SK-N-SH (cell line): ENCODE measurements at regions not wholly inside any gene's neighbourhood (a gene's known extent, or its start where the extent isn't known, plus 50 kb on each side); places are given as distances from the start of the nearest gene placed in this dataset.

Source experiments
- CTCF ChIA-PET: fragments of 300-600, 350-600 bp; formaldehyde crosslinking; extraction: SDS; loops from one replicate; lab custom pipeline; 2021; lab: Yijun Ruan, JAX
- POLR2A ChIA-PET: fragments of 350-600 bp; sonication (Branson Sonifier 250); formaldehyde crosslinking; extraction: SDS; loops from one replicate; lab custom pipeline; 2020; ENCODE audit warnings: antibody characterized with exemption, inconsistent platforms; lab: Yijun Ruan, JAX
- DNase-seq: peaks from one replicate; pipeline ENCODE4 v3.0.0; 2012
- H2AFZ ChIP-seq: fragments of 200-600 bp; sonication (generic); 2 replicates; pipeline ENCODE4 v1.8.1; 2016; ENCODE audit warnings: antibody characterized with exemption, mild to moderate bottlenecking, low read depth
- H3F3A ChIP-seq: fragments of 200-600 bp; sonication (generic); replicated peaks from 2 replicates; pipeline ENCODE3; 2016; ENCODE audit warnings: antibody characterized with exemption, mild to moderate bottlenecking; ENCODE audit not compliant: insufficient read depth
- H3K27ac ChIP-seq, 2 experiments: fragments of 200-500 bp in 1 of 2; fragments of 200-600 bp in 1 of 2; sonication (Bioruptor generic) in 1 of 2; sonication (generic), shearing (Covaris generic) in 1 of 2; 2 replicates each; pipeline versions ENCODE4 v1.5.1 to v1.6.1; 2014 to 2016; ENCODE audit warnings: low read depth in 2 of 2, inconsistent platforms in 1 of 2, low read length in 1 of 2, mild to moderate bottlenecking in 1 of 2, mixed read lengths in 1 of 2
- H3K27me3 ChIP-seq: fragments of 200-600 bp; sonication (generic), shearing (Covaris generic); 2 replicates; pipeline ENCODE4 v1.6.1; 2016; ENCODE audit warnings: mixed run types; ENCODE audit not compliant: insufficient read depth
- H3K36me3 ChIP-seq, 2 experiments: fragments of 200-500 bp in 1 of 2; fragments of 200-600 bp in 1 of 2; sonication (Bioruptor generic) in 1 of 2; sonication (generic) in 1 of 2; replicated peaks in 1 of 2; 2 replicates each; pipeline versions ENCODE3 to v1.5.1; 2014 to 2016; ENCODE audit warnings: low read length in 1 of 2, mild to moderate bottlenecking in 1 of 2; ENCODE audit not compliant: insufficient read depth in 2 of 2, control insufficient read depth in 1 of 2
- H3K4me1 ChIP-seq, 2 experiments: fragments of 200-500 bp in 1 of 2; fragments of 200-600 bp in 1 of 2; sonication (Bioruptor generic) in 1 of 2; sonication (generic), shearing (Covaris generic) in 1 of 2; 2 replicates each; pipeline versions ENCODE4 v1.5.1 to v1.6.1; 2014 to 2016; ENCODE audit warnings: low read depth in 1 of 2, low read length in 1 of 2, mixed run types in 1 of 2; ENCODE audit not compliant: insufficient read depth in 2 of 2, control insufficient read depth in 1 of 2
- H3K4me2 ChIP-seq: fragments of 200-600 bp; sonication (generic), shearing (Covaris generic); 2 replicates; pipeline ENCODE4 v1.6.1; 2017; ENCODE audit warnings: mixed run types
- H3K4me3 ChIP-seq, 2 experiments: fragments of 200-500 bp in 1 of 2; fragments of 200-600 bp in 1 of 2; sonication (Bioruptor generic) in 1 of 2; sonication (generic), shearing (Covaris generic) in 1 of 2; 2 replicates each; pipeline versions ENCODE4 v1.5.1 to v1.8.1; 2014 to 2016; ENCODE audit warnings: low read depth in 2 of 2, inconsistent platforms in 1 of 2, low read length in 1 of 2, mild to moderate bottlenecking in 1 of 2, mixed read lengths in 1 of 2, moderate library complexity in 1 of 2
- H3K79me2 ChIP-seq: fragments of 200-600 bp; sonication (generic); 2 replicates; pipeline ENCODE4 v1.8.1; 2017; ENCODE audit warnings: mild to moderate bottlenecking; ENCODE audit not compliant: insufficient read depth
- H3K9ac ChIP-seq: fragments of 200-600 bp; sonication (generic); 2 replicates; pipeline ENCODE4 v1.6.1; 2017; ENCODE audit warnings: mixed run types
- H3K9me2 ChIP-seq: fragments of 200-600 bp; sonication (generic); 2 replicates; pipeline ENCODE4 v1.6.1; 2017; ENCODE audit warnings: mixed run types
- H3K9me3 ChIP-seq: fragments of 200-600 bp; sonication (generic); 2 replicates; pipeline ENCODE4 v1.6.1; 2017; ENCODE audit warnings: mixed run types, mild to moderate bottlenecking, moderate library complexity
- H4K20me1 ChIP-seq: fragments of 200-600 bp; sonication (generic); 2 replicates; pipeline ENCODE4 v1.6.1; 2017; ENCODE audit warnings: mild to moderate bottlenecking, mixed run types; ENCODE audit not compliant: insufficient read depth
- EZH2phosphoT487 ChIP-seq: fragments of 200-600 bp; sonication (generic); IDR thresholded peaks from 2 replicates; pipeline ENCODE4 v1.6.1; 2017; ENCODE audit warnings: low read depth, mixed run types, mild to moderate bottlenecking, antibody characterized with exemption, moderate library complexity, borderline replicate concordance
- FOXJ3 ChIP-seq: sonication (generic); formaldehyde crosslinking; IDR thresholded peaks from 2 replicates; pipeline ENCODE4 v1.5.1; 2020; ENCODE audit warnings: mild to moderate bottlenecking, missing genetic modification reagents
- GABPA ChIP-seq: IDR thresholded peaks from 2 replicates; pipeline ENCODE4 v1.4.0; 2012; ENCODE audit warnings: low read depth, mild to moderate bottlenecking
- GATA2 ChIP-seq: sonication (generic); formaldehyde crosslinking; IDR thresholded peaks from 2 replicates; pipeline ENCODE4 v1.5.0; 2020; ENCODE audit warnings: mild to moderate bottlenecking, missing genetic modification reagents
- NFIC ChIP-seq: IDR thresholded peaks from 2 replicates; pipeline ENCODE4 v1.4.0; 2012; ENCODE audit warnings: borderline replicate concordance
- NRF1 ChIP-seq: IDR thresholded peaks from 2 replicates; pipeline ENCODE4 v1.6.1; 2012; ENCODE audit warnings: low read depth, mild to moderate bottlenecking, low read length
- POLR2AphosphoS5 ChIP-seq: IDR thresholded peaks from 2 replicates; pipeline ENCODE4 v1.6.1; 2012; ENCODE audit warnings: low read depth, low read length
- RFX5 ChIP-seq: IDR thresholded peaks from 2 replicates; pipeline ENCODE4 v1.6.1; 2012; ENCODE audit warnings: mild to moderate bottlenecking, improper control_type of control experiment, low read length
- TEAD4 ChIP-seq: IDR thresholded peaks from 2 replicates; pipeline ENCODE4 v1.4.0; 2012; ENCODE audit warnings: mild to moderate bottlenecking, borderline replicate concordance; ENCODE audit not compliant: insufficient read depth
- WGBS: methylation state at CpG from one replicate; pipeline ENCODE4 v1.1.6; 2017; ENCODE audit warnings: low lambda C conversion rate; 5-methylcytosine and 5-hydroxymethylcytosine counted together
- TF ChIP-seq, protein P1 (sequence below): fragments of 150-350 bp; IDR thresholded peaks from 2 replicates; pipeline ENCODE4 v1.6.1; 2016; ENCODE audit warnings: mild to moderate bottlenecking, low read depth, low read length
- TF ChIP-seq, protein P2 (sequence below): IDR thresholded peaks from 2 replicates; pipeline ENCODE4 v1.4.0; 2012; ENCODE audit warnings: low read depth
- TF ChIP-seq, protein P3 (sequence below): fragments of 200-600 bp; sonication (generic); IDR thresholded peaks from 2 replicates; pipeline ENCODE4 v1.6.1; 2017; ENCODE audit warnings: antibody characterized with exemption, mild to moderate bottlenecking, moderate library complexity

DNA sequence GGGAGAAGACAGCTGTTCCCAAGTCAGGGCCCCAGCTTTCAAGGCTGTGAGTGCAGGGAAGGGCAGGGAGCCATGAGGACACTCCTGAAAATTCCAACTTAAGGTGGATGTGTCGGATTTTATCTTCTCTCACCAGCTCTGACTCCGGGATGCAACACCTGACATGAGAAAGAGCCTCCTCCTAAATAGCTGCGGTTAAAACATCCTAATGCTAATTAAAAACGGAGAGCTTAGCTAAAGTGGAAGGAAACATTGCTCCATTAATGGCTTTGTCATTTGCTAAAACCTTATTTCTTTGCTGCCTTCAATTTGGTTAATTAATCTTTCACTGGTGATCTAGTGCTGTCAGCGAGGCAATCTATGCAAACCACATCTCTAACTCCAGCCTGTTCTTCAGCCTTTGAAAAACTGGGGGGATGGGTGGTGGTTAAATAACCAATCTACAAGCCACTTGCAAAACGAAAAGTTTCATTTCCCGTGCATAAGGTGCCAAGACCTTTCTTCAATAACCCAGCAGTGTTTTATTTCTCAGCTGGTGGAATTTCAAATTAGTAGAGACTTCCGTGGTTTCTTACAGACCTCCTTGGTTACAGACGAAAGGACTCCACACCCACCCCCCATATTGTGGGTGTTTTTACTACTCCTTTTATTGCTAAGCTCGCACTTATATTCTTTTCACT, 379.6 kb downstream of the MLLT3 start:
- H3K27me3 ChIP-seq: no peaks in the 10 kb centered on the region; the same call in 1 of the 2 replicates
- H3K4me3 ChIP-seq: no peak overlapping the region
- H3K79me2 ChIP-seq: no peaks in the 10 kb centered on the region
- no peak overlapping the region for H3K27ac ChIP-seq
- H3K4me2 ChIP-seq: no peak overlapping the region
- H3K36me3 ChIP-seq: no peaks in the 10 kb centered on the region
- ChIA-PET CTCF (interaction anchor here (0.9 kb wide), 1 partner anchor 297 kb away, joined by 3 read pairs; no protein-coding TSS in a partner anchor), POLR2A (interaction anchor here (0.7 kb wide), 1 partner anchor 117 kb away, joined by 3 read pairs; no protein-coding TSS in a partner anchor)
- no peaks in the 10 kb centered on the region for H4K20me1 ChIP-seq
- TF ChIP-seq, protein P1, sequence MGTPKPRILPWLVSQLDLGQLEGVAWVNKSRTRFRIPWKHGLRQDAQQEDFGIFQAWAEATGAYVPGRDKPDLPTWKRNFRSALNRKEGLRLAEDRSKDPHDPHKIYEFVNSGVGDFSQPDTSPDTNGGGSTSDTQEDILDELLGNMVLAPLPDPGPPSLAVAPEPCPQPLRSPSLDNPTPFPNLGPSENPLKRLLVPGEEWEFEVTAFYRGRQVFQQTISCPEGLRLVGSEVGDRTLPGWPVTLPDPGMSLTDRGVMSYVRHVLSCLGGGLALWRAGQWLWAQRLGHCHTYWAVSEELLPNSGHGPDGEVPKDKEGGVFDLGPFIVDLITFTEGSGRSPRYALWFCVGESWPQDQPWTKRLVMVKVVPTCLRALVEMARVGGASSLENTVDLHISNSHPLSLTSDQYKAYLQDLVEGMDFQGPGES: no peak
- TF ChIP-seq, protein P2, sequence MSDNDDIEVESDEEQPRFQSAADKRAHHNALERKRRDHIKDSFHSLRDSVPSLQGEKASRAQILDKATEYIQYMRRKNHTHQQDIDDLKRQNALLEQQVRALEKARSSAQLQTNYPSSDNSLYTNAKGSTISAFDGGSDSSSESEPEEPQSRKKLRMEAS: no peak
- TF ChIP-seq NRF1: no peak
- TF ChIP-seq POLR2AphosphoS5: no peak
- TF ChIP-seq TEAD4: no peak
- no peak overlapping the region for H2AFZ ChIP-seq
- H3K9me3 ChIP-seq: no peaks in the 10 kb centered on the region
- no peak for DNase-seq
- no peak overlapping the region for H3K9ac ChIP-seq
- H3K9me2 ChIP-seq: no peaks in the 10 kb centered on the region
- 38% methylated on average over 10 of the region's 10 CpGs for WGBS
- peaks cover 0 to 13% of the 10 kb centered on the region in 2 experiments; a peak in 2 of 4 replicates for H3K4me1 ChIP-seq
- no peaks in the 10 kb centered on the region for H3F3A ChIP-seq

DNA sequence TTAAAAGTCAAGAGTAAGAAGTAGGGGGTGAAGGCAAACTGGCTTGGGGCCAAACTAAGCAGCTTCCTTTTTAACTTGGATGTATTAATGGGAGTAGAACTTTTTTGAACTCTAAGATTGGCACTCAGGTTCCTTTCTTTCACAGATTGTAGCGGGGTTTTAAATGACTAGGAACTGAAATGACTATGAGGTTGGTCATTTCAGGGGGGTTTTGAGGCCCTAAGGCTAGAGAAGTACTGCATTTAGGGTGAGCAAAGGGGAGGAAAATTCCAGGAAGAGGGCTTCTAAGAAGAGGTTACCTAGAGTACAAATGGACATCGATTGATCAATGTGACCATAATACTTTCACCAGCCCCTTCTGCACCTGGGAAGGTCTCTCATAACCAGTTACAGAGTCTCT, 381.8 kb downstream of the MLLT3 start:
- no peak overlapping the region for H3K9ac ChIP-seq
- ChIA-PET CTCF (interaction anchor here (0.9 kb wide), 1 partner anchor 871 kb away, joined by 3 read pairs; no protein-coding TSS in a partner anchor), POLR2A (no interaction called here)
- TF ChIP-seq RFX5 (no peak), GABPA (no peak), EZH2phosphoT487 (no peak), FOXJ3 (CRISPR knock-in tag) (no peak), GATA2 (no peak), NFIC (no peak), POLR2AphosphoS5 (no peak)
- TF ChIP-seq, protein P3, sequence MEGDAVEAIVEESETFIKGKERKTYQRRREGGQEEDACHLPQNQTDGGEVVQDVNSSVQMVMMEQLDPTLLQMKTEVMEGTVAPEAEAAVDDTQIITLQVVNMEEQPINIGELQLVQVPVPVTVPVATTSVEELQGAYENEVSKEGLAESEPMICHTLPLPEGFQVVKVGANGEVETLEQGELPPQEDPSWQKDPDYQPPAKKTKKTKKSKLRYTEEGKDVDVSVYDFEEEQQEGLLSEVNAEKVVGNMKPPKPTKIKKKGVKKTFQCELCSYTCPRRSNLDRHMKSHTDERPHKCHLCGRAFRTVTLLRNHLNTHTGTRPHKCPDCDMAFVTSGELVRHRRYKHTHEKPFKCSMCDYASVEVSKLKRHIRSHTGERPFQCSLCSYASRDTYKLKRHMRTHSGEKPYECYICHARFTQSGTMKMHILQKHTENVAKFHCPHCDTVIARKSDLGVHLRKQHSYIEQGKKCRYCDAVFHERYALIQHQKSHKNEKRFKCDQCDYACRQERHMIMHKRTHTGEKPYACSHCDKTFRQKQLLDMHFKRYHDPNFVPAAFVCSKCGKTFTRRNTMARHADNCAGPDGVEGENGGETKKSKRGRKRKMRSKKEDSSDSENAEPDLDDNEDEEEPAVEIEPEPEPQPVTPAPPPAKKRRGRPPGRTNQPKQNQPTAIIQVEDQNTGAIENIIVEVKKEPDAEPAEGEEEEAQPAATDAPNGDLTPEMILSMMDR: no peak
- no peaks in the 10 kb centered on the region; the same call in 1 of the 2 replicates for H3K27me3 ChIP-seq
- H3F3A ChIP-seq: no peaks in the 10 kb centered on the region
- no peak overlapping the region for H3K4me3 ChIP-seq
- H3K9me3 ChIP-seq: no peaks in the 10 kb centered on the region
- 27% methylated on average over 1 of the region's 2 CpGs for WGBS
- no peaks in the 10 kb centered on the region for H3K9me2 ChIP-seq
- no peak overlapping the region for H3K27ac ChIP-seq
- H4K20me1 ChIP-seq: no peaks in the 10 kb centered on the region
- H3K4me1 ChIP-seq: peaks cover 0 to 13% of the 10 kb centered on the region in 2 experiments; a peak in 2 of 4 replicates
- H3K79me2 ChIP-seq: no peaks in the 10 kb centered on the region
- no peak overlapping the region for H2AFZ ChIP-seq
- no peak overlapping the region for H3K4me2 ChIP-seq
- no peak for DNase-seq
- no peaks in the 10 kb centered on the region for H3K36me3 ChIP-seq
